ENCODE measurements at regions not wholly inside any gene's neighbourhood (a gene's known extent, or its start where the extent isn't known, plus 50 kb on each side); places are given as distances from the start of the nearest gene placed in this dataset.
A peak's percentile ranks its signal among the peaks of the same experiment; 100 is the strongest.

DNA sequence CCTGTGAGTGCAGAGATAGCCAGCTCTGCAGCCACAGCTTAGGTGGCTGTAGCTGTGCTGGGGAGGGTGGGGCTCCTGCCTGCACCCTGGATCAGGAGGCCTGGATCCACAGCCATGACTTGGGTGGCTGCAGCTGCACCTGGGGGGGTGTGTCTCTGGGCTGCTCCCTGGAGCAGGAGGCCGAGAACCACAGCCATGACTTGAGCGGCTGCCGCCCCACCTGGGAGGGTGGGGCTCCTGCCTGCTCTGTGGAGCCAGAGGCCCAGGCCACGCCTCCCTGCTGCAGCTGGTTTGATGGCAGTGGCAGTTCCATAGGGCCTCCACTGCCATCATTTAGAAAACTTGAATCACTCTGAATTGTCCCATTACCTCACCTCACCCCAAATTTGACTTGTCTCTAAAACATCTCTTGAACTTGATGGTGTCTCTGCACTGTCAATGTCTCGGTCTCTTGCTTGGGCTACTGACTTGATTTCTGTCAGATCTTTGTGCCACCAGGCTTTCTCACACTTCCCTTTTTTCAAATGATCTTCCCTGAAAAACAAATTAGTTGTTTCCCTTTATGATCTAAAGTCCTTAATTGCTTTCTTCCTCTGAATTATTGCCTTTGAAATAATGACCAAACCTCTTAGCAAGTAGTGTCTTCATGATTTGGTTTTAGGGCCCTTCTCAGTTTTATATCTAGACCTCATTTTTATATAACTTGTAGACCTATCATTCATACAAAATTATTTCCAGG lies 313.2 kb upstream of the MME start:
- DNase-seq (ENCODE audit: low spot score): no peak

DNA sequence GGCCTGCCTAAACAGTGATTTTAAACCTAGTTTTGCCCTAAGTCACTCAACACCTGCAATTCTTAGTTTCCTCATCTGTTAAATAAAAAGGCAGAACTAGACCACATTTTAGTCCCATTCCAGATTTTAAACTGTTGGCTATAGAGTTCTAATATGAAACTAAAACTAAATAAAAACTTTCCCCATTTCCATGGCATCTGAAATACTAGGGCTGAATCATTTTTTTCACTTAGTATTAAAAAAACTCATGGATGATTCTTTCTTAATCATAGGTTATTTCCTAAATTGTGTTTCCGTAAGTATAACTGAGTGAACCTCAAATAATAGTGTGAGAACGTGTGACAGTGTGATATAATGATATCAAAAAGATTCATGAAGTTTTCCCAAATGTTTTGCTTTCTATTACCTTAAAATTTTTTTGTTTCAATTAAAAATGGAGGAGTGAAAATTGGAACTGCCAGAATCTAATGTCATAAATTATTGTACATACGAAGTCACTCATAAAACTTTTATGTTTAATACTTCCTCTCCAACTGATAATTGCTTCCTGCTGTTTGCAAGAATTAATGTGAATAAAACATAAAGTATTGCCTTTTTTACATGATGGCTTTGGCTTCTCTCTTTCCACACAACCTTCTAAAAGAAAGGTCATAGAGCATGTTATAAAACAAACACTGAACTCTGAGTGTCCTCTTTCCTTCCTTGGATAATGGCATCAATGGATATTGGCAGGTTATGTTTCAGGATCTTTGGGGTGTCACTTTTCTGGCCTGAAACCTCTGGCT lies 315.1 kb upstream of the MME start:
- no peak for DNase-seq (ENCODE audit: low spot score)

DNA sequence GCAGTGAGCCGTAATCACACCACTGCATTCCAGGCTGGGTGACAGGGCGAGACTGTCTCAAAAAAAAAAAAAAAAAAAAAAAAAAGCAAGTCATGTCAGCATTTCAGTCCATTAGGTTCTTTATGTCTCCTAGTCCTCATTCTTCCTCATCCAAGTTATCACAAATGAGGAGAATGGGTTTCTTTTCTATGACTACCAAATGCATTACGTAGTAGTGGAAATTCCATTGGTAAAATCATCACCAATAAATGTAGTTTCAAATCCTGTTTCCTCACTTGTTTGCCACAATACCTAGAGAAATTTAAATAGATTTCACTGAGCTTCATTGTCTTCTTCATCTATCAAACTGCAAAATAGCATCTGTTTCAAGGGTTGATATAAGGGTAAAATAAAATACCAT lies 317.6 kb upstream of the MME start:
- DNase-seq (ENCODE audit: low spot score): no peak

DNA sequence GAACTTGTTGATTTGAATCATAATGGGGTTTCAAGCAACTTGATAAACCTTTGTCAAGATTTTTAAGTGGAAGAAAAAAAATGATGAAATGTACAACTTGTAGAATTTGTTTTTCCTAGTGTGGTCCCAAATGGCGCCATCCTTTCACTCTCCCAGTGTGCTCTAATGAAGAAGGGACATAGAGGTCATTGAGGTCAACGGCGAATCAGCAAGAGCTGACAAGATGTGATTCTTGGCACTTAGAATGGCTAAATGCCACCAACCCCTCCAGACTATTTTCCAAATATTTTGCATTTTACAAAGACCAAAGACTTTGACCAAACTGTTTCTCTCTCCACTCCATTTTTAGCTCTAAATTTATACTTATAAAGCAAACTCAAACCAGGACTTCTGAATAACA lies 320.2 kb upstream of the MME start:
- no peak for DNase-seq (ENCODE audit: low spot score)

DNA sequence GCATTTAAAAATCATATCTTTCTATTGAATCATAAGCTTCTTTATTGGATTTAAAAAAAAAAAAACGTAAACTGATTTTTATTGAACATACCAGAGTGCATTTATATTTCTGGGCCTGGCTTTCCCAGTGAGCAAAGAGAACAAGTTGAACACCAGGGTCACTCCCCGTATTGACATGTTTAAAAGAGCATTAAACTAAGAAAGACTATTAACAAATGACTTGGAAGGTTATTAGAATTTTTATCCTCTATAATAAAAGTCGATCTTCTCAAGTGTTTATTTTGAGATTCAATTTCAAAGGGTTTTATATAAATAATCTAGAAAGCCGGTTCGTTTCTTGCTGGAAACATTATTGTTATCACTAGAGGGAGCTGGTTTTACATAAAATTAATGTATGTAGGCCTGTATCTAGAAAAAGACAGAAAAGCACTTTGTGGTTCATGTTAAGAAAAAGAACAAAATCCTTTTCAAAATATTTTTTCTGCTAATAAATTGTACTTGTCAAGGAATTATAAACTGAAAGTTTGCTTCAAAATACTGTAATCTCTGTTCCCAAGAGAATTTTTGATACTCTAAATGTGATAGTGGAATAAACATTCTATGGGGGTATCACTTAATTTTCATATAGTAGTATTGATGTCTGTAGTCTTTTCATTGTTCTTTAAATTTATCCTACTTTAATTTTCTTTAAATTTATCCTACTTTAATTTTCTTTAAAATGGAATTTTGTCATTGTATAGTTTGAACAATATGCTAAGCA lies 321.8 kb upstream of the MME start:
- DNase-seq (ENCODE audit: low spot score): peak; percentile 35

DNA sequence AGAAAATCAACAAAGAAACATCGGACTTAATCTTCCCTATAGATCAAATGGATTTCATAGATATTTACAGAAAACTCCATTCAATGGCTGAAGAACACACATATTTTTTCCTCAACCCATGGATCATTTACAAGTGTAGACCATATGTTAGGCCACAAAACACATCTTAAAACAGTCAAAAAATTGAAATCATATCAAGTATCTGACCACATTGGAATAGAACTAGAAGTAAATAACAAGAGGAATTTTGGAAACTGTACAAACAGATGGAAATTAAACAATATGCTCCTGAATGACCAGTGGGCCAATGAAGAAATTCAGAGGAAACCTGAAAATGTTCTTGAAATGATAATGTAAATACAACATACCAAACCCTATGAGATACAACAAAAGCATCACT lies 323.1 kb upstream of the GPR149 start:
- DNase-seq (ENCODE audit: low spot score): no peak

DNA sequence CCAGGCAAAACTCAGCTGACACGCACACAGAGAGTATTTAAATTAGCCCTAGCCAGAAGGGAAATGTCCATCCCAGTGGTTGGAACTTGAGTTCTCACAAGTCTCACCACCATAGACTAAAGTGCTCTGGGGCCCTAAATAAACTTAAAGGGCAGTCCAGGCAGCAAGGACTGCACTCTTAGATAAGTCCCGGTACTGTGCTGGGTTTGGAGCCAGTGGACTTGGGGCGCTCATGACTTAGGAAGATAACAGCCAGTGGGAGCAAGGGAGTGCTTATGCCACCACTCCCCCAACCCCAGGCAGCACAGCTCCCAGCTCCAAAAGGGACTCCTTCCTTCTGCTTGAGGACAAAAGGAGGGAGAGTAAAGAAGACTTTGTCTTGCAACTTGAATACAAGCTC lies 319.5 kb upstream of the GPR149 start:
- DNase-seq (ENCODE audit: low spot score): no peak

DNA sequence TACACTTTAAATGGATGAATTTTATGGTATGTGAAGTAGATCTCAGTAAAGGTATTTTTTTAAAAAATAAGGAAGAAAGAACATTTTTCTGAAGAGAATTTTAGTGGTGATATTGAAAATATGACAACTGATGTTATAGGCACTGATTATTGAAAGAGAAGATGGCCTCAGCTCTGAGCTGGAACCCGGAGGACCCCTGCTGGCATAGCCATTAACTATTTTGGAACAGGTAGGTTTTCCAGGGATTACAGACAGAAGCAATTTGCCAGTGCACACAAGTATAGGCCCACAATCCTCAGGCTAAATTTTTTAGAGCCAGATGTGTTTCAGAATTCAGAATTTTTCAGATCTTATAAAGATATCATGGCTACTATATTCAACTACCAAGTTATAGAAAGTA lies 315.9 kb upstream of the GPR149 start:
- DNase-seq (ENCODE audit: low spot score): no peak

DNA sequence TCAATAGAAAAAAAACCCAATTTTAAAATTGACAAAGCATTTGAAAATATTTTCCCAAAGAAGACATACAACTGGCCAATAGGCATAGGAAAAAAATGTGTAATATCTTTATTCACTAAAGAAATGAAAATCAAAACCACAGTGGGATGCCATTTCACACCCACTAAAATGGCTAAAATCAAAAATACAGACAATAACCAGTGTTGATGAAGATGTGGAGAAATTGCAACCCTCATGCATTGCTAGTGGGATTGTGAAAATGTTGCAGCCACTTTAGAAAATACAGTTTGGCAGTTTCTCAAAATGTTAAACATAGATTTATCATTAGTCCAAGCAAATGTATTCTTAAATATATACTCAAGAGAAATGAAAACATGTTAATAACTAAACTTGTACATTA lies 315.1 kb upstream of the GPR149 start:
- DNase-seq (ENCODE audit: low spot score): no peak

DNA sequence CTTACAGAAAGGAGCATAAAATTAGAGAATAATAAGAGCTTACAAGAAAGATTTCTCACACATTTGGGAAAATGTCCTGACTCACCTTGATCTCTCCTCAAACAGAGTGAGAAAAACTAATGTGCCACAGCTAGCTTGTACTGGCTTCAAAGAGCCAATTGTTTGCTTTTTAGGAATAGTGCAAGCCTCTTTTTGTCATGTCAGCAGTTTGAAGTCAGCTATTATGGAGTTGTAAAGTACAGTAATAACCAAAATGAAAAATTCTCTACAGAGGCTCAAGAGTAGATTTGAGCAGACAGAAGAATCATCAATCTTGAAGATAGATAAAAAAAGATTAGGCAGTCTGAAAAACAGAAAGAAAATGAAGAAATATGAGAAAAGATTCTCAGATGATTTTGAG lies 313.4 kb upstream of the GPR149 start:
- DNase-seq (ENCODE audit: low spot score): no peak

DNA sequence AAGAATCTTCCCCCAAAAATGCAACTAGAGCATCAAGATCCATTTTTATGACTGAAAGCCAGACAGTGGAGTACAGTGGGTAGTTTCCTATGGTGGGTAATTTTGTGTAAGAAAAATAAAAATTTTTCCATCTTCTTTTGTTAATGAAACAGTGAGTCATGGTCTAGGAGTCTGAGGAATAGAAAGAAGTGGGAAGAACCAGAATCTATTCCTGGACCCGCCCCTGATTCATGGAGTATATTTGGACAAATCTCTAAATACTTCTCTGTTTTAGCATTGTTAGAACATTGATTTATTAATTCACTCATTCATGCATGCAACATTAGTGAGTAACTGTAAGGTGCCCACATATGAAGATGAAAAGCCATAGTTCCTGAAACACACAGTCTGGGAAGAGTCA lies 304.5 kb upstream of the GPR149 start:
- DNase-seq (ENCODE audit: low spot score): no peak

DNA sequence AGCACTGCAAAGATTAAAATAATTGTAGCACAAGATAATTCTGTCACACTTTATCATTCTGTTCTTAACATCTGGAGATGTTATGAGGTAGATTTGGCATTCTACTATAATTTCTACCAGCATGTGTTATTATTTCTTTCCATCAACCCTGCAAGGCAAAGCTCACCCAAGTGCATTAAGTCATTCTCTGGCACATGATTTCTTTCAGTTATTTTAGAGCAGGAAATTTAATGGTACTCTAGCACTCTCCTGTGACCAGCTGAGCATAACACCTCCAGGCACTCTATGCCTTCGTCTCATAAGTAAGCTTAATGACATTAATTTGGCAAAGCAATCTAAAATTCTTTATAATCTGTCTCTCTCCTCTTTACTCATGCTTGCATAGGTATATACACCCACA lies 300.2 kb upstream of the GPR149 start:
- DNase-seq (ENCODE audit: low spot score): no peak

DNA sequence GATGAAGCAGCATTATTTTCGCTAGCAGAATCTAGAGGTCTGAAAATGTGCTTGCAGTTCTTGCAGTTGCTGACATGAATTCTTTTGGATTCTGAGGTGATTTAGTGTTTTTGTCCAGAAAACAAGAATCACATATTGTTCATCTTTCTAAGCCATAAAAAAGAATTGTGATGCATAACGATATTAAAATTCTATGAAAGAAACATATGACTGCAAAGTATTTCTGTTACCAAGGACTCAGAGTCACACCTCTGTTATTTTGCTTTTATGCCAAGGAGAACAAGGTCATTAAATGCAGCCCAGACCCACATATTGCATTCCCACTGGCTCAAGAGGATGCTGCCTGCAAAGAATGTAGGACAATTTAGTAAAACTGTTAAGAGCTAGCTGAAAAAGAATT lies 299.8 kb upstream of the GPR149 start:
- DNase-seq (ENCODE audit: low spot score): no peak

DNA sequence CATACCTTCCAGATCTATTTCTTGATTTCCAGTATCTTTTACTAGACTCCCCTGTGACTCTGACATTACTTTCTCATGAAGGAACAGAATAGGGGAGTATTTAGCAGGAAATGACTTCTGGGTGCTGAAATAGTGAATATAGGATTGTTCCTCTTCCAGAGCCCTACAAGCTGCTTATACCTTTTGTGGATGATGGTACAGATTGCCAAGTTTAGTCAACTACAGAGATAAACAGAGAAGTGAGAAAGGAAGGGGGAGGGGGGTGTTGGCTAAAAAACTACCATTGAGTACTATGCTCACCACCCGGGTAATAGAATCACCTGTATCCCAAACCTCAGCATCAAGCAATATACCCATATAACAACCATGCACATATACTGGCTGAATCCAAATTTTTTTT lies 298.3 kb upstream of the GPR149 start:
- DNase-seq (ENCODE audit: low spot score): no peak

DNA sequence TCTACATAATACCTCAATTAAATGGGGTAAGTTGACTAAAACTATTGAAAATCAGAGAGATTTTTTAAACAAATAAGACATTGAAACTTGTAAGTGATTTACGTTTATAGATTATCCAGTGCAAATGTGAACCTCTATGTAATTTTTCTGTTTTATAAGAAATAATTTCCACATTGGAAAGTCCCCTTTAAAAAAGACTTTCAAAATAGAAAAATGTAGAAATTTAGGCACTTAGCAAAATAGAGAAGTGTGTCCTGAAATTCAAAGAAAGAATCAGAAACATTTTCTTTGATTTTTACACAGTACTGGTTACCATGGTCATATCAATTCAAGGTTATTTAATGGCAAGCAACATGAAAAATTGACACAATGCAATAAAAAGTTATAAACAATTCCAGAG lies 290.9 kb upstream of the GPR149 start:
- DNase-seq (ENCODE audit: low spot score): no peak

DNA sequence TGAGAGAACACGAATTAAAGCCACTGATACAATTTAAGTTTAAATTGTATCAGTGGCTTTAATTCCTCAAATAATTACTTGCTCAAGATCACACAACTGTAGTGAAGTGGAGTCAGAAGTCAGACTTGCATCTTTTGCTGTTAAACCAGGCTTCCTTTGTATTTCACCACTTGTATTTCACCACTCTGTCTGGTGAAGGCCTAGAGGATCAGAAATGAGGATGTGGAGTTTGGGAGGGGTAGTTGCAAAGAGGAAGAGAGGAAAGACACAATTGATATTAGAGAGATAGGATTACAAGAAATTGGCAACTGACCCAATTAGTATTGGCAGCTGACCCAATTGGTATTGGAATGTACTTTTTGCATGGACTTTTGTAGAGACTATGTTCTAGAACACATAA lies 288.1 kb upstream of the GPR149 start:
- no peak for DNase-seq (ENCODE audit: low spot score)

DNA sequence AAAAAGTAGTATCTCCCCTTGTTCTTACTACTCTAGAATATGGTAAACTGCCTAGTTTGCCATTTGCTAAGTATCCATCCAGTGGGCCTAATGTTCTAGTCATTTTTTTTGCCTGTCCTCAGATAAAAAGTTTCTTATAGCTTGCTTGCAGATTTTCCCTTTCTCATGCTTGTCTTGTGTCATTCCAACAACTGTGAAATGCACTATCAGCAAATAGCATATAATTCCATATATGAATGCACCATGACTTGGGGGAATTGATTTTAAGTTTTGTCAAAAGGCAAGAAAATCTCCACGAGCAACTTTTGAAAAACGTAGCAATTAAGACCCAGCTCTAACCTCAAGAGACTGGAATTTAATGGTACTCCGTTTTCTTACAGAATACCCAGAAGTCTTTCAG lies 286.2 kb upstream of the GPR149 start:
- no peak for DNase-seq (ENCODE audit: low spot score)

DNA sequence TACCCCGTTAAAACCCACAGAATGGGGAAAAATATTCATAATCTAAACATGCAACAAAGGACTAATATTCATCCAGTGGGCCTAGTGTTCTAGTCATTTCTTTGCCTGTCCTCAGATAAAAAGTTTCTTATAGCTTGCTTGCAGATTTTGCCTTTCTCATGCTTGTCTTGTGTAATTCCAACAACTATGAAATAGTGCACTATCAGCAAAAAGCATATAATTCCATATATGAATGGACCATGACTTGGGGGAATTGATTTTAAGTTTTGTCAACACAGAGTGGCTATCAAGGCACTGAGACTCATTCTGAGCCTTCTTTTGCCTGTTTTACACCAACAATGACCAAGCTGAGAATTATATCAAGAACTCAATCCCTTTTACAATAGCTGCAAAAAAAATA lies 278.6 kb upstream of the GPR149 start:
- no peak for DNase-seq (ENCODE audit: low spot score)

DNA sequence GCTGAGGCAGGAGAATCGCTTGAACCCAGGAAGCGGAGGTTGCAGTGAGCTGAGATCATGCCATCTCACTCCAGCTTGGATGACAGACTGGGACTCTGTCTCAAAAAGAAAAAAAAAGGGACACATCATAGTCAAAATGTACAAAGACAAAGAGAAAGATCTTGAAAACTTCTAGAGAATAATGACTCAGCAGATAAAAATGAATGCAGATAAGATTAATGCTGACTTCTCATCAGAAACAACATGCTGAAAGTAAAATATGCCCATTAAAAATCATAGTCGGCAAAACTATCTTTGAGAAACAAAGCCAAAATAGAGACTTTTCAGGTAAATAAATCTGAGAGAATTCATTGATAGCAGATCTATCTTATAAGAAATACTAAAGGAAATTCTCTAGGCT lies 271.1 kb upstream of the GPR149 start:
- DNase-seq (ENCODE audit: low spot score): no peak

DNA sequence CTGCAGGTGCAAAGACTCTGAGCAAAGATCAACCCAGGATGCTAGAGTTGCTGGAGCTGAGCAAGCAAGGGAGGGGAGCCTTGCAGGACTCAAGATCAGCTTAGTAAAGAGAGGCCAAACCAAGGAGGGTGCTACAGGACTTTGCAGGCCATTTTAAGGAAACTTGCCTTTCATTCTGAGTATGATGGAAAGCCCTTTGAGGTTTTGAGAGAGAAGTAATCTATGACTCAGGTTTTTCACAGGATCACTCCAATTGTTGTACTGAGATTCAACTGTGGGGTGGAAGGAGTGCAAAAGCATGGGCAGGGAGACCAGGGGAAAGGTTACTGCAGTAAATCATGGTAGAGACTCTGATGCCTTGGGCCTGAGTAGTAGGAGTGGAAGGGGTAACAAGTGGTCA lies 260.4 kb upstream of the GPR149 start:
- no peak for DNase-seq (ENCODE audit: low spot score)

DNA sequence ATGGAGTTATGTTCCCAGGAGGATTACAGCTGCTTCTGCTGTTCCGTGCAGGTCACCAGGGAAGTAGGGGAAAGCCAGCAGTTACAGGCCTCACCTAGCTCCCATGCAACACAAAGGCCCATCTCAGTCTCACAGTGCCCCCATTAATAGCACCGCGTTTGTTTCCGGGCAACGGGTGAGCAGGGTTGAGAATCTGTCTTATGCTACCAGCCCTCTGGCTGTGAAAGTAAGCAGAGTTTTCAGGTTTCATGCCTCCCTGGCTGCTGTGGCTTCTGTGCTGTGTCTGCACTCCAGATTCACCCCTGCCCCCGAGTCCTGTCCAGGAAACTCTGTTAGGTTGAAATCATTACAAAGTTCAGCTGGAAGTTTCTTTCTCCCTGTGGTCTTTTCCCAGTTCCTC lies 254.4 kb upstream of the GPR149 start:
- DNase-seq (ENCODE audit: low spot score): no peak

DNA sequence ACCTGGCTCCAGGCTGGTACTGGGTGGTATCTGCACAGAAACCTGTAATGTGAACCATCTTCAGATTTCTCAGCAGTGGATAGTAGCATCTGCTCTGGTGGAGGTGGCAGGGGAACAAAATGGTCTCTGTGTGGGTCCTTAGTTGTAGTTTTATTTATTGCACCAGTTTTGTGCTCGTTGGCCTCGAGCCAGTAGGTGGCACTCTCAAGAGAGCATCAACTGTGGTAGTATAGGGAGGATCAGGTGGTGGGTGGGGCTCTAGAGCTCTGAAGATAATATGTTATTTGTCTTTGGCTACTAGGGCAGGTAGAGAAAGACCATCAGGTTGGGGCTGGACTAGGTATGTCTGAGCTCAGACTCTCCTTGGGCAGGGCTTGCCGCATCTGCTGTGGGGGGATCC lies 254.0 kb upstream of the GPR149 start:
- DNase-seq (ENCODE audit: low spot score): no peak

DNA sequence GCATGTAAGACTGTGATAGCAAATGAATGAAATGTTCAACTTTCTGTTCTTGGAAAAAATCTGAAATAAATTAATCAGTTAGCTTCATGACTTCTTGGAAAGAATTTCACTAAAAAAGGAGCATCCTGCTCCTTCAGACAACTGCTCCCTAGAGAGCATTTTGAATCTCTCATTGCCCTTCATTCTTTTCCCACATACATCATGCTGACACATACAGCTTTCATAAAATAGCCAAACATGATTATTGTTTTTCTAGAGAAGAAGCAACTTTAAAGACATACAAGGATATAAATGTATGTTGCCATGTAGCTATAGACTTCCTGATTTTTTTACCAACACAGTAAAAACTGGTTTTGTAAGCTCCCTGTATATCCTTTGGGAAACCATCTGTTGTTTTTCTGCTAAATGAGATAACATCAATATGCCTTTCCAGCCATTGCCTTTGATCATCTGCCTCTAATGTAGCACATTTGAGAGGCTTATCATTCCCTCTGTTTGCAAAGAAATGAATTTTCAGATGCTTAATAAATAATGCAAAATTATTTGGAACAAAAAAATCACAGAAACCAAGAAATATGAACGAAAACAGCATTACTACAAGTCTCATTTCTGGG lies 248.2 kb upstream of the GPR149 start:
- no peak for DNase-seq (ENCODE audit: low spot score)
